H9 (cell line): ENCODE measurements at regions not wholly inside any gene's neighbourhood (a gene's known extent, or its start where the extent isn't known, plus 50 kb on each side); places are given as distances from the start of the nearest gene placed in this dataset.

Source experiments
- DNase-seq: peaks from one replicate; pipeline ENCODE4 v3.0.0-alpha.2; 2017
- H2AFZ ChIP-seq: one replicate; pipeline ENCODE4 v1.6.1; 2013; ENCODE audit warnings: mild to moderate bottlenecking, low read length, control low read depth, moderate library complexity
- H2AK5ac ChIP-seq: 2 replicates; pipeline ENCODE4 v1.6.1; 2013; ENCODE audit warnings: low read length, control low read depth, mixed read lengths; ENCODE audit not compliant: insufficient read length
- H2BK120ac ChIP-seq: one replicate; pipeline ENCODE4 v1.6.1; 2013; ENCODE audit warnings: low read depth, mild to moderate bottlenecking, low read length, control low read depth, inconsistent platforms; ENCODE audit not compliant: poor library complexity, severe bottlenecking
- H2BK12ac ChIP-seq: 2 replicates; pipeline ENCODE4 v1.6.1; 2013; ENCODE audit warnings: low read length, control low read depth, mixed read lengths, low read depth; ENCODE audit not compliant: insufficient read length
- H2BK15ac ChIP-seq: 2 replicates; pipeline ENCODE4 v1.6.1; 2013; ENCODE audit warnings: low read depth, low read length, control low read depth
- H2BK20ac ChIP-seq: one replicate; pipeline ENCODE4 v1.6.1; 2013; ENCODE audit warnings: low read depth, mild to moderate bottlenecking, low read length, control low read depth, inconsistent platforms; ENCODE audit not compliant: poor library complexity, severe bottlenecking
- H2BK5ac ChIP-seq: 2 replicates; pipeline ENCODE4 v1.6.1; 2013; ENCODE audit warnings: low read length, control low read depth, mixed read lengths; ENCODE audit not compliant: insufficient read length
- H3K14ac ChIP-seq: 2 replicates; pipeline ENCODE4 v1.6.1; 2013; ENCODE audit warnings: low read length, control low read depth; ENCODE audit not compliant: insufficient read depth
- H3K18ac ChIP-seq: 2 replicates; pipeline ENCODE4 v1.6.1; 2013; ENCODE audit warnings: low read depth, mild to moderate bottlenecking, mixed read lengths, low read length, control low read depth; ENCODE audit not compliant: insufficient read length
- H3K23ac ChIP-seq: 2 replicates; pipeline ENCODE4 v1.6.1; 2013; ENCODE audit warnings: low read length, control low read depth, mixed read lengths, low read depth; ENCODE audit not compliant: insufficient read length
- H3K23me2 ChIP-seq: 2 replicates; pipeline ENCODE4 v1.6.1; 2013; ENCODE audit warnings: low read depth, mild to moderate bottlenecking, mixed read lengths, low read length, control low read depth; ENCODE audit not compliant: insufficient read length, poor library complexity, severe bottlenecking
- H3K27ac ChIP-seq: 2 replicates; pipeline ENCODE4 v1.5.1; 2013; ENCODE audit warnings: low read length, control low read depth, mixed read lengths, low read depth; ENCODE audit not compliant: insufficient read length
- H3K27me3 ChIP-seq: 2 replicates; pipeline ENCODE4 v1.6.1; 2013; ENCODE audit warnings: low read length, control low read depth, inconsistent platforms; ENCODE audit not compliant: insufficient read depth
- H3K4ac ChIP-seq: 2 replicates; pipeline ENCODE4 v1.6.1; 2013; ENCODE audit warnings: low read depth, mild to moderate bottlenecking, control low read depth, inconsistent platforms, low read length, moderate library complexity
- H3K4me1 ChIP-seq: 2 replicates; pipeline ENCODE4 v1.6.1; 2013; ENCODE audit warnings: low read length, control low read depth, inconsistent platforms; ENCODE audit not compliant: insufficient read depth
- H3K4me2 ChIP-seq: 2 replicates; pipeline ENCODE4 v1.6.1; 2013; ENCODE audit warnings: low read length, control low read depth, mixed read lengths; ENCODE audit not compliant: insufficient read length, insufficient read depth
- H3K56ac ChIP-seq: 2 replicates; pipeline ENCODE4 v1.6.1; 2013; ENCODE audit warnings: low read depth, mild to moderate bottlenecking, mixed read lengths, low read length, control low read depth; ENCODE audit not compliant: insufficient read length
- H3K79me1 ChIP-seq: 2 replicates; pipeline ENCODE4 v1.6.1; 2013; ENCODE audit warnings: low read depth, mild to moderate bottlenecking, moderate library complexity, low read length, control low read depth, inconsistent platforms; ENCODE audit not compliant: insufficient read depth, poor library complexity, severe bottlenecking
- H3K79me2 ChIP-seq: 2 replicates; pipeline ENCODE4 v1.6.1; 2013; ENCODE audit warnings: low read length, control low read depth, inconsistent platforms; ENCODE audit not compliant: insufficient read depth
- H3K9ac ChIP-seq: 2 replicates; pipeline ENCODE4 v1.6.1; 2013; ENCODE audit warnings: low read length, control low read depth, mixed read lengths; ENCODE audit not compliant: insufficient read length; ENCODE audit errors: extremely low read depth
- H3K9me3 ChIP-seq: one replicate; pipeline ENCODE4 v1.6.1; 2013; ENCODE audit warnings: low read depth, low read length, inconsistent platforms; ENCODE audit not compliant: control insufficient read depth
- H3T11ph ChIP-seq: one replicate; pipeline ENCODE4 v1.6.1; 2013; ENCODE audit warnings: mild to moderate bottlenecking, low read length, control low read depth, inconsistent platforms
- H4K20me1 ChIP-seq: one replicate; pipeline ENCODE4 v1.6.1; 2013; ENCODE audit not compliant: control insufficient read depth, insufficient read length, insufficient read depth
- H4K5ac ChIP-seq: 2 replicates; pipeline ENCODE4 v1.6.1; 2013; ENCODE audit warnings: low read depth, mild to moderate bottlenecking, mixed read lengths, low read length, control low read depth; ENCODE audit not compliant: insufficient read length
- H4K8ac ChIP-seq: replicated peaks from 2 replicates; pipeline ENCODE4 v1.6.1; 2013; ENCODE audit warnings: low read length, control low read depth, mixed read lengths, low read depth; ENCODE audit not compliant: insufficient read length
- H4K91ac ChIP-seq: 2 replicates; pipeline ENCODE4 v1.6.1; 2013; ENCODE audit warnings: low read depth, mild to moderate bottlenecking, moderate library complexity, mixed read lengths, low read length, control low read depth; ENCODE audit not compliant: insufficient read length
- H3K27ac Mint-ChIP-seq, 3 experiments: 2 replicates in 2 of 3; 3 replicates in 1 of 3; pipeline ENCODE4 v1.8.0; 2020 to 2021; ENCODE audit warnings: mixed read lengths in 3 of 3, mild to moderate bottlenecking in 1 of 3, moderate library complexity in 1 of 3
- H3K27me3 Mint-ChIP-seq: 2 replicates; pipeline ENCODE4 v1.8.0; 2021; ENCODE audit warnings: low read depth, mild to moderate bottlenecking, moderate library complexity, mixed read lengths
- H3K36me3 Mint-ChIP-seq, 3 experiments: 2 replicates in 2 of 3; 3 replicates in 1 of 3; pipeline ENCODE4 v1.8.0; 2020 to 2021; ENCODE audit warnings: low read depth in 3 of 3, mixed read lengths in 3 of 3; ENCODE audit not compliant: insufficient read depth in 1 of 3
- H3K4me1 Mint-ChIP-seq, 2 experiments: 2 replicates each; pipeline ENCODE4 v1.8.0; 2020; ENCODE audit warnings: mixed read lengths in 2 of 2
- H3K4me3 Mint-ChIP-seq, 2 experiments: 2 replicates in 1 of 2; 3 replicates in 1 of 2; pipeline ENCODE4 v1.8.0; 2020 to 2021; ENCODE audit warnings: mild to moderate bottlenecking in 2 of 2, mixed read lengths in 2 of 2, moderate library complexity in 1 of 2
- H3K9me3 Mint-ChIP-seq, 2 experiments: 2 replicates in 1 of 2; 3 replicates in 1 of 2; pipeline ENCODE4 v1.8.0; 2020; ENCODE audit warnings: mild to moderate bottlenecking in 2 of 2, mixed read lengths in 2 of 2, moderate library complexity in 1 of 2
- WGBS: extraction: QIAGEN DNeasy Blood & Tissue Kit; methylation state at CpG from one replicate; pipeline ENCODE4 v1.1.7; 2013; ENCODE audit warnings: missing lambda C conversion rate, low lambda C conversion rate, mixed read lengths; ENCODE audit not compliant: insufficient read length; ENCODE audit errors: extremely low coverage; 5-methylcytosine and 5-hydroxymethylcytosine counted together
- TF ChIP-seq, protein P1 (sequence below): fragments of 200-600 bp; sonication (generic); conservative IDR thresholded peaks from 3 replicates; pipeline ENCODE4 v1.8.0; 2021; ENCODE audit warnings: antibody characterized with exemption, mild to moderate bottlenecking

DNA sequence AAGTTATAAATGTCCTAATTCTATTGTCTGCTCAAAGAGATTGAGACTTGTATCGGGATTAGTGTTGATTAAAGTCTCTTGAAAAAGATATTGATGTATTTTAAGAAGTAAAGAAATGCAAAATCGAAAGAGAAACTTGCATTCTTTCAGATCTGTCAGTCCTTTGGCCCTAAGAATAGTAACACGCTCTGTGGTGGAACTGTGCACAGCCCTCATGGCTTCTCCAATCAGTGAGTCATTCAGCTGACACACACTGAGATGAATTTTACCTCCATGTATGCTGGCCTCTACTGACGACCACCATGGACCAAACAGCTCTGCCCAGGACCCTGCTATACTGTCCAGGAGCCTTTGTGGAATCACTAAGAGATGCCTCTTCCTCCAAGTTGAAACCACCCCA is 232.4 kb downstream of the ESM1 start:
- Histone ChIP-seq H3T11ph (no peak overlapping the region), H3K18ac (no peak overlapping the region), H2BK15ac (no peak overlapping the region), H3K9ac (no peak overlapping the region), H2BK12ac (no peak overlapping the region), H3K4ac (no peak overlapping the region), H3K23ac (no peak overlapping the region), H2BK120ac (no peak overlapping the region), H4K5ac (no peak overlapping the region), H3K27ac (no peak overlapping the region), H3K56ac (no peak overlapping the region), H4K91ac (no peak overlapping the region), H4K20me1 (no peaks in the 10 kb centered on the region), H2BK20ac (no peak overlapping the region), H3K27me3 (no peaks in the 10 kb centered on the region), H2AK5ac (no peak overlapping the region), H3K9me3 (no peaks in the 10 kb centered on the region), H3K79me1 (no peaks in the 10 kb centered on the region), H2BK5ac (no peak overlapping the region), H3K23me2 (no peaks in the 10 kb centered on the region), H2AFZ (no peak overlapping the region), H4K8ac (no peak overlapping the region), H3K79me2 (no peaks in the 10 kb centered on the region), H3K4me1 (no peaks in the 10 kb centered on the region), H3K4me2 (no peak overlapping the region), H3K14ac (no peak overlapping the region)
- Mint-ChIP-seq H3K4me1 (peaks cover 3 to 4% of the 10 kb centered on the region in 2 experiments; a peak in 1 of 4 replicates), H3K9me3 (no peaks in the 10 kb centered on the region; a peak in 1 of 5 replicates), H3K27ac (no peak overlapping the region), H3K4me3 (no peak overlapping the region), H3K36me3 (no peaks in the 10 kb centered on the region; a peak in 1 of 7 replicates), H3K27me3 (no peaks in the 10 kb centered on the region)
- no CpG with 5 or more reads among the region's 4 CpGs for WGBS
- no peak for DNase-seq
- TF ChIP-seq, protein P1, sequence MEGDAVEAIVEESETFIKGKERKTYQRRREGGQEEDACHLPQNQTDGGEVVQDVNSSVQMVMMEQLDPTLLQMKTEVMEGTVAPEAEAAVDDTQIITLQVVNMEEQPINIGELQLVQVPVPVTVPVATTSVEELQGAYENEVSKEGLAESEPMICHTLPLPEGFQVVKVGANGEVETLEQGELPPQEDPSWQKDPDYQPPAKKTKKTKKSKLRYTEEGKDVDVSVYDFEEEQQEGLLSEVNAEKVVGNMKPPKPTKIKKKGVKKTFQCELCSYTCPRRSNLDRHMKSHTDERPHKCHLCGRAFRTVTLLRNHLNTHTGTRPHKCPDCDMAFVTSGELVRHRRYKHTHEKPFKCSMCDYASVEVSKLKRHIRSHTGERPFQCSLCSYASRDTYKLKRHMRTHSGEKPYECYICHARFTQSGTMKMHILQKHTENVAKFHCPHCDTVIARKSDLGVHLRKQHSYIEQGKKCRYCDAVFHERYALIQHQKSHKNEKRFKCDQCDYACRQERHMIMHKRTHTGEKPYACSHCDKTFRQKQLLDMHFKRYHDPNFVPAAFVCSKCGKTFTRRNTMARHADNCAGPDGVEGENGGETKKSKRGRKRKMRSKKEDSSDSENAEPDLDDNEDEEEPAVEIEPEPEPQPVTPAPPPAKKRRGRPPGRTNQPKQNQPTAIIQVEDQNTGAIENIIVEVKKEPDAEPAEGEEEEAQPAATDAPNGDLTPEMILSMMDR = no peak
